HCT116 (cell line): ENCODE measurements at regions not wholly inside any gene's neighbourhood (a gene's known extent, or its start where the extent isn't known, plus 50 kb on each side); places are given as distances from the start of the nearest gene placed in this dataset.

Experiments
- ATAC-seq: fragments of 200-7000 bp; cut with Tn5 transposase; 2 replicates; pipeline ENCODE4 v1.9.1; 2020; ENCODE audit warnings: mild to moderate bottlenecking, moderate library complexity
- BruUV-seq: library from RNA; stranded (reverse); fragments of 400-500 nt; replicated peaks from 2 replicates; lab custom pipeline; 2021; lab: Mats Ljungman, UMichigan
- CTCF ChIA-PET: fragments of 300-600 bp; sonication (Branson Sonifier 250); formaldehyde crosslinking; loops from one replicate; lab custom pipeline; 2021; ENCODE audit warnings: antibody characterized with exemption; lab: Charles Lee
- POLR2A ChIA-PET: fragments of 300-600, 350-600 bp; sonication (Branson Sonifier 250); formaldehyde crosslinking; loops from one replicate; lab custom pipeline; 2021; ENCODE audit warnings: antibody characterized with exemption; lab: Charles Lee
- RAD21 ChIA-PET, 2 experiments: fragments of 300-600 bp; sonication (Branson Sonifier 250); formaldehyde crosslinking; loops; one replicate each; lab custom pipeline; 2023; ENCODE audit warnings: low total read pairs in 2 of 2; ENCODE audit not compliant: uncharacterized antibody in 2 of 2, unreplicated experiment in 2 of 2, low non-redundant PET in 1 of 2; lab: Charles Lee
- DNase-seq: peaks from one replicate; pipeline ENCODE4 v3.0.0-alpha.2; 2010; ENCODE audit warnings: low read depth, low spot score
- H2AFZ ChIP-seq: fragments of 200-600 bp; shearing (Covaris generic), sonication (generic); 2 replicates; pipeline ENCODE4 v1.6.1; 2017; ENCODE audit warnings: low read depth, mixed run types, mixed read lengths, antibody characterized with exemption, low read length; ENCODE audit not compliant: poor library complexity, severe bottlenecking
- H3K27ac ChIP-seq: 2 replicates; pipeline ENCODE4 v1.5.1; 2012; ENCODE audit warnings: low read depth, low read length
- H3K27me3 ChIP-seq: fragments of 200-600 bp; sonication (generic); 2 replicates; pipeline ENCODE4 v1.6.1; 2016; ENCODE audit warnings: mixed run types, low read length, mixed read lengths; ENCODE audit not compliant: insufficient read depth
- H3K36me3 ChIP-seq, 2 experiments: fragments of 200-500 bp in 1 of 2; fragments of 200-600 bp in 1 of 2; sonication (Bioruptor generic) in 1 of 2; sonication (generic) in 1 of 2; 2 replicates each; pipeline versions ENCODE4 v1.5.1 to v1.6.1; 2014 to 2016; ENCODE audit warnings: low read length in 2 of 2, inconsistent platforms in 1 of 2, mixed read lengths in 1 of 2, mixed run types in 1 of 2; ENCODE audit not compliant: insufficient read depth in 2 of 2, control insufficient read depth in 1 of 2
- H3K4me1 ChIP-seq, 2 experiments: fragments of 200-600 bp in 1 of 2; sonication (generic) in 1 of 2; 2 replicates each; pipeline versions ENCODE4 v1.5.1 to v1.6.1; 2012 to 2017; ENCODE audit warnings: low read length in 2 of 2, inconsistent platforms in 1 of 2, mild to moderate bottlenecking in 1 of 2, mixed read lengths in 1 of 2, mixed run types in 1 of 2, moderate library complexity in 1 of 2; ENCODE audit not compliant: insufficient read depth in 2 of 2, control insufficient read depth in 1 of 2
- H3K4me2 ChIP-seq: fragments of 200-600 bp; sonication (generic); 2 replicates; pipeline ENCODE4 v1.6.1; 2017; ENCODE audit warnings: mixed run types, low read length, mixed read lengths
- H3K4me3 ChIP-seq, 2 experiments: fragments of 200-600 bp in 1 of 2; sonication (generic) in 1 of 2; replicated peaks in 1 of 2; 2 replicates each; pipeline ENCODE4 v1.5.1; 2011 to 2016; ENCODE audit warnings: low read length in 2 of 2, control low read depth in 1 of 2, low read depth in 1 of 2, mild to moderate bottlenecking in 1 of 2, mixed read lengths in 1 of 2, mixed run types in 1 of 2
- H3K79me2 ChIP-seq: fragments of 200-600 bp; sonication (generic); 2 replicates; pipeline ENCODE4 v1.6.1; 2017; ENCODE audit warnings: mild to moderate bottlenecking, mixed run types, low read length, moderate library complexity, mixed read lengths; ENCODE audit not compliant: insufficient read depth
- H3K9ac ChIP-seq: fragments of 200-600 bp; sonication (generic); 2 replicates; pipeline ENCODE4 v1.6.1; 2016; ENCODE audit warnings: low read length, mixed read lengths
- H3K9me2 ChIP-seq: fragments of 200-600 bp; sonication (generic), shearing (Covaris generic); 2 replicates; pipeline ENCODE4 v1.6.1; 2017; ENCODE audit warnings: mixed run types, mild to moderate bottlenecking, moderate library complexity; ENCODE audit not compliant: insufficient read depth
- H3K9me3 ChIP-seq, 2 experiments: fragments of 200-500 bp in 1 of 2; fragments of 200-600 bp in 1 of 2; sonication (Bioruptor generic) in 1 of 2; sonication (generic) in 1 of 2; 2 replicates each; pipeline ENCODE4 v1.6.1; 2014 to 2017; ENCODE audit warnings: low read length in 2 of 2, mixed read lengths in 2 of 2, inconsistent platforms in 1 of 2, low read depth in 1 of 2, mild to moderate bottlenecking in 1 of 2, mixed run types in 1 of 2, moderate library complexity in 1 of 2; ENCODE audit not compliant: control insufficient read depth in 1 of 2, insufficient read depth in 1 of 2
- H4K20me1 ChIP-seq: fragments of 200-600 bp; sonication (generic), shearing (Covaris generic); 2 replicates; pipeline ENCODE4 v1.6.1; 2017; ENCODE audit warnings: mixed run types, mild to moderate bottlenecking, moderate library complexity; ENCODE audit not compliant: insufficient read depth
- ATF3 ChIP-seq: IDR thresholded peaks from 2 replicates; pipeline ENCODE4 v1.6.1; 2012
- CEBPB ChIP-seq: IDR thresholded peaks from 2 replicates; pipeline ENCODE4 v1.6.1; 2012; ENCODE audit warnings: low read depth
- EZH2 ChIP-seq: fragments of 200-600 bp; sonication (generic); IDR thresholded peaks from 2 replicates; pipeline ENCODE4 v1.6.1; 2017; ENCODE audit warnings: antibody characterized with exemption, mixed run types
- POLR2A ChIP-seq: IDR thresholded peaks from 2 replicates; pipeline ENCODE4 v1.7.0; 2011; ENCODE audit warnings: borderline replicate concordance; ENCODE audit not compliant: insufficient read depth, insufficient read length; ENCODE audit errors: extremely low read depth
- SIN3A ChIP-seq: IDR thresholded peaks from 2 replicates; pipeline ENCODE4 v1.6.1; 2012; ENCODE audit warnings: low read depth
- SP1 ChIP-seq: IDR thresholded peaks from 2 replicates; pipeline ENCODE4 v1.6.1; 2012; ENCODE audit warnings: low read depth
- SRF ChIP-seq: IDR thresholded peaks from 2 replicates; pipeline ENCODE4 v1.6.1; 2012; ENCODE audit warnings: low read depth
- TCF7L2 ChIP-seq: IDR thresholded peaks from 2 replicates; pipeline ENCODE4 v1.7.0; 2011; ENCODE audit warnings: borderline replicate concordance, inconsistent platforms; ENCODE audit not compliant: insufficient read depth, insufficient read length; ENCODE audit errors: extremely low read depth
- YY1 ChIP-seq: IDR thresholded peaks from 2 replicates; pipeline ENCODE4 v1.6.1; 2011; ENCODE audit warnings: low read length, low read depth, moderate library complexity, mild to moderate bottlenecking; ENCODE audit not compliant: insufficient replicate concordance; ENCODE audit errors: extremely low read depth
- ZFX ChIP-seq: fragments of 450-650 bp; IDR thresholded peaks from 2 replicates; pipeline ENCODE4 v1.6.1; 2017
- ZNF274 ChIP-seq: fragments of 200-500 bp; sonication (Bioruptor generic); IDR thresholded peaks from 2 replicates; pipeline ENCODE4 v1.6.1; 2014; ENCODE audit warnings: mild to moderate bottlenecking, low read depth, low read length, inconsistent platforms
- intact Hi-C: fragments of 100-400 bp; cut with micrococcal nuclease; formaldehyde crosslinking; loops from 2 replicates; pipeline ENCODE4 v1.10.0; 2022
- TF ChIP-seq, protein P1 (sequence below): IDR thresholded peaks from 2 replicates; pipeline ENCODE4 v1.6.1; 2011; ENCODE audit warnings: mild to moderate bottlenecking, low read length, moderate library complexity; ENCODE audit not compliant: insufficient replicate concordance; ENCODE audit errors: extremely low read depth

GRCh38 chr20:60171313-60171712 lies 213.1 kb downstream of the CDH26 start:
- intact Hi-C loops, result no loop called here
- H3K4me2 ChIP-seq, result no peak overlapping the region
- H3K9ac ChIP-seq, result no peak overlapping the region
- no peak overlapping the region for H3K4me3 ChIP-seq
- POLR2A ChIA-PET, result no interaction called here
- TF ChIP-seq TCF7L2, result no peak
- no peak for TF ChIP-seq ATF3
- TF ChIP-seq YY1, result no peak
- TF ChIP-seq CEBPB, result no peak
- TF ChIP-seq SP1, result no peak
- TF ChIP-seq, protein P1, sequence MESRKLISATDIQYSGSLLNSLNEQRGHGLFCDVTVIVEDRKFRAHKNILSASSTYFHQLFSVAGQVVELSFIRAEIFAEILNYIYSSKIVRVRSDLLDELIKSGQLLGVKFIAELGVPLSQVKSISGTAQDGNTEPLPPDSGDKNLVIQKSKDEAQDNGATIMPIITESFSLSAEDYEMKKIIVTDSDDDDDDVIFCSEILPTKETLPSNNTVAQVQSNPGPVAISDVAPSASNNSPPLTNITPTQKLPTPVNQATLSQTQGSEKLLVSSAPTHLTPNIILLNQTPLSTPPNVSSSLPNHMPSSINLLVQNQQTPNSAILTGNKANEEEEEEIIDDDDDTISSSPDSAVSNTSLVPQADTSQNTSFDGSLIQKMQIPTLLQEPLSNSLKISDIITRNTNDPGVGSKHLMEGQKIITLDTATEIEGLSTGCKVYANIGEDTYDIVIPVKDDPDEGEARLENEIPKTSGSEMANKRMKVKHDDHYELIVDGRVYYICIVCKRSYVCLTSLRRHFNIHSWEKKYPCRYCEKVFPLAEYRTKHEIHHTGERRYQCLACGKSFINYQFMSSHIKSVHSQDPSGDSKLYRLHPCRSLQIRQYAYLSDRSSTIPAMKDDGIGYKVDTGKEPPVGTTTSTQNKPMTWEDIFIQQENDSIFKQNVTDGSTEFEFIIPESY, result no peak
- TF ChIP-seq ZFX, result no peak
- no peak for TF ChIP-seq POLR2A
- TF ChIP-seq SIN3A, result no peak
- TF ChIP-seq ZNF274, result no peak
- no peak for TF ChIP-seq EZH2
- no peak for TF ChIP-seq SRF
- no peaks in the 10 kb centered on the region for H3K27me3 ChIP-seq
- no peak overlapping the region for H3K27ac ChIP-seq
- no peaks in the 10 kb centered on the region for H4K20me1 ChIP-seq
- BruUV-seq, result no TSS peak
- ATAC-seq, result no peak
- H2AFZ ChIP-seq, result no peak overlapping the region
- H3K36me3 ChIP-seq, result no peaks in the 10 kb centered on the region
- no peak for DNase-seq
- CTCF ChIA-PET, result no interaction called here
- H3K9me2 ChIP-seq, result no peaks in the 10 kb centered on the region
- H3K9me3 ChIP-seq, result no peaks in the 10 kb centered on the region
- RAD21 ChIA-PET, result no interaction called here
- no peaks in the 10 kb centered on the region for H3K4me1 ChIP-seq
- no peaks in the 10 kb centered on the region for H3K79me2 ChIP-seq
